T-helper 2 cell (primary cell): ENCODE measurements at regions not wholly inside any gene's neighbourhood (a gene's known extent, or its start where the extent isn't known, plus 50 kb on each side); places are given as distances from the start of the nearest gene placed in this dataset.
"Not testable (repeated sequence)": the region's sequence is repeated elsewhere in the genome, so short reads cannot be mapped to it uniquely, and the experiment has no call there.

ENCODE experiments used
- DNase-seq, 5 experiments: peaks; one replicate each; pipeline versions ENCODE4 v3.0.0 to v3.0.0-alpha.2; 2012 to 2022

DNA sequence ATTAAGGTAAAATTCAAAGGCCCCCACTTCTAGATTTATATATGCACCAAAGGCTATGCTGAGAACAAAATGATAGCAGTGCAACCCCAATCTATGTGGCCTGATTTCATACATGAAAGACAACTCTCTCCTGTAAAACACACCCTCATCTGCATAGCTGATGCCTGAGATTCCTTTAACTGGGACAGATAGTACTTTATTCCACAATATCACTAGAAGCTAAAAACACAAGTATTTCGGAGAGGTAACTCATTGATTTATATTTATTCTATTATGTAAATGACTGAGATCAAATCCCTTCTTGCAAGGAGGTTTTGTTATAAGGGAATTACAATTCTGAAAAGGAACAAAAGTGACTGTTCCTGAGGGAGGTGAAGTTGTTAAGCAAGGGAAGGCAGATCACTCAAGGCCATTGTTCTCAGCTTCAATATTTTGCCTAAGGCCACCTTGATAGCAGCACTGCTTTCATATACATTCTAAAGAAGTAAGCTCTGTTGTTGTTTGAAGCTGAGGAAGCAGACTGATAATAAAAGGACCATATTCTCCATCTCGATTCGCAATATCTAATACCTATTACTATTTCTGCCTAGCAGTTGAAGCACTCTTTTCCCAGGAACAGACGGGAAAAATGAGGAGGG lies 471.0 kb upstream of the CDH7 start:
- DNase-seq, result no peak

DNA sequence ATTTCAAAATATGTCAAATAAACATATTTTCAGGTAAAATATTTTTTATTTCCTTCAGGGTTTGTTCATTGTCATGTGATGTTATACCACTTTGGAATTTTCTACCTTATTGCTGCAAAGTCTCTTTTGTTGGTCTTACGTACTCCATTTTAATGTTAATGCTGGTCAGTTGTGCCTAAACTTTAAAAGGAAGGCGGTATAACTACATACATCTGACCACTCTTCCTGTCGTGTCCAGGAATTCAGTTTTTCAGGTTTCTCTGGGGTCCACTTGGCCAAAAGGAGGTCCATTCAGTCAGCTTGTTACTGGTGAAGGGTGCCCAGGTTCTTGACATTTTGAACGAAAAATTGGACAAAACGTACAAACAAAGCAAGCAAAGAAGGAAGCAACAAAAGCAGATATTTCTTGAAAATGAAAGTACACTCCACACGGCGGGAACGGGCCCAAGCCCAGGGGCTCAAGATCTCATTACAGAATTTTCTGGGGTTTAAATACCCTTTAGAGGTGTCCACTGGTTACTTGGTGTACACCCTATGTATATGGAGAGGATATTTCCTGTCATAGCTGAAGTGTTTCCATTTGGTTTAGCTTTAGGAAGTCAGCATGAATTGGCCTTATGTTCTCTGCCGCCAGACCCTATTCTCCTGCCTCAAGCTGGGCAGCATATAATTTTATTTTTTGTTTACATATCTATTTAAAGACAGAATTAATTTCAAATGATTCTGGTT lies 471.7 kb upstream of the CDH7 start:
- no peak for DNase-seq

DNA sequence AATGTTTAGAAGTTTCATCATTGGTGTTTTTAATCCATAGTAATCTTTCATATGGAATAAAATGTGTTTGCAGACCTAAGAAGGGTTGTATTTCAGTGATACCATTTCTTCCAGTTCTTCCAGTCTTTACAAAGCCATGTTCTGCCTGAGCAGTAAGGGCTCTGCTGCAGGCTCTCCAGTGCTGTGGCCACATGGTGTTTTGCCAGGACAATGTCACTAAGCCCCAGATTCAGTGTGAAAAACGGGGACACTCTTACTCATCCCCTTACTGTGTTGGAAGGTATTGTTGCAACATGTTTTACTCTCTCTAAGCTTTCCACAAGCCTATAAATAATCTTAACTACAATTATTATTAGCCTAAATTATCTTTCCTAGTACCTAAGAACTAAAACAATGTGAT lies 481.4 kb upstream of the CDH7 start:
- DNase-seq, result no peak

DNA sequence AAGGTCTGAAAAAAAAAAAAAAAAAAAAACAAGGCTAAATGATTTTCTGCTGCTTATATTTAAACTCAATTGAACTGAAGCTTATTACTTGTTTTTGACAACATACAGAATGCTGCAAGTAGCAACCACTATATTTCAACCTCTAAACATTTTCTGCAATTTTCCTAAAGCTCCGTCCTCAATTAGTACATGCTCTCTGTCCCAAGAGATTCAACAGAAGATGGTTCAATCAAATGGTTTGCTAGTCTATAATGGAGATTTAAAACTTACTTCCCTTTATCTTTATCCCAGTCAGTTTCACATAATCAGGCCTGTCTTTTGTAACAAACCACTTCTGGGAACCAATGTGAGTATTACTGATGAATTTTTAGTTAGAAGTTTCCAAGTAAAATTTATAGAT lies 485.1 kb upstream of the CDH7 start:
- no peak for DNase-seq

DNA sequence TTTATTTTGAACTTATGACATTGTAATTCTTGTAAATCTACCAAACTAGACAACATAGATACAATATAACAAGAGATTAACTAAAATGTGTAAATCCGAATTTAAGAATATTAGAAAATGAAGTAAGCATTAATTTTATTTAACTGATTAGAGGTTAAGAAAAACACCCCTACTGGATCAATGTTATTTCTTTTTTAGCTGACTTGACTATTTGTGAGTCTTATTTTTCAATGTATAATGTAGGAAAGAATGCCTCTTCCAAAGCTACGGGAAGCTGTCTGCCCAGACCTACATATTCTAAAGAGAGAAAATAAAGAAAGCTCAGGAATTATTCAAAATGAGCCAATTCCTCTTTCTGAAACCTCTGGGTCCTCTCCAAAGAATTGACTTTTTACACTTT lies 490.8 kb upstream of the CDH7 start:
- no peak for DNase-seq

DNA sequence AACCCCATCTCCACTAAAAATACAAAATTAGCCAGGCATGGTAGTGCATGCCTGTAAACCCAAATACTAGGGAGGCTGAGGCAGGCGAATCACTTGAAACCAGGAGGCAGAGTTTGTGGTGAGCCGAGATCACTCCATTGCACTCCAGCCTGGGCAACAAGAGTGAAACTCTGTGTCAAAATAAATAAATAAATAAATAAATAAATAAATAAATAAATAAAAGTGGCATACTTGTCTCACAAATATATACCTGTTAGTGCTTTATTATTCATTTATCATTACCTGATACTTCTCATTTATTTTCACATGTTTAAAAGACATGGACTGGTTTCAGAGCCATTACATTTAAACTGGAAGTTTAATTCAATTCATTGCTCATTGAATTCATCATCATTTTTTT lies 491.4 kb upstream of the CDH7 start:
- DNase-seq, result no peak

DNA sequence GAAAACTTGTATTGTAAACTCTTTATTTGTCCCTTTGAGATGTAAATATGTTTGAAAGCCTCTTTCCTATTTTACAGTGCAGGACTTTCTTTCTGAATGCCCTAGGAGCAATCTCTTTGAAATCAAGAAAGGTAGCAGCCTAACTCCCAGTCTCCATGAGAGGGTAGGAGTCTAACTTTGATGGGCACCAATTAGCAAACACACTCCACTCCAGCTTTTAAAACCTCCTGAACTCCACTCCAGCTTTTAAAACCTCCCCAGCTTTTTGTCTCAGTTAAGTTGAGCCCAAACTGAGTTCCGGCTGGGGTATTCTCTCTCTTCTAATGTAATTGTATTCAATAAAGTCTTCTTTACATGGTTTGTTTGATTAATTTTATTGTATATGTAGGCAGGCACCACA lies 493.7 kb upstream of the CDH7 start:
- no peak for DNase-seq

DNA sequence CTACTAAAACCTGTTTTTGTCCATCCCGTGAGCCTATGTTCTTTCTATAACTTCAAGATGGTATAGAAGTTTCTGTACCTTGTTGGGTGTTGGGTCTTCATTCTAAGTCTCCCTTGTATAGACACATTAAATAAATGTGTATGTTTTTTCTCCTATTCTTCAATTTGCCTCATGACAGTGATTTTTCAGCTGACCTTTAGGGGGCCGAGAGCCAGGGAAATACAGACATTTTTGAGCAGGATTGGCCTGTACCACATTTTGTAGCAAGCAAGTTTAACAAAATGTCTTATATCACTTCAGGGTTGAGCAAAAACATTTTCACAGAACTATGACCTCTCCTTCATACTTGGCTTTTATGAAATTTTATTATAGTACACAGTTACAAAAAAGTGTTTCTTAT lies 495.4 kb upstream of the CDH7 start:
- DNase-seq, result no peak

DNA sequence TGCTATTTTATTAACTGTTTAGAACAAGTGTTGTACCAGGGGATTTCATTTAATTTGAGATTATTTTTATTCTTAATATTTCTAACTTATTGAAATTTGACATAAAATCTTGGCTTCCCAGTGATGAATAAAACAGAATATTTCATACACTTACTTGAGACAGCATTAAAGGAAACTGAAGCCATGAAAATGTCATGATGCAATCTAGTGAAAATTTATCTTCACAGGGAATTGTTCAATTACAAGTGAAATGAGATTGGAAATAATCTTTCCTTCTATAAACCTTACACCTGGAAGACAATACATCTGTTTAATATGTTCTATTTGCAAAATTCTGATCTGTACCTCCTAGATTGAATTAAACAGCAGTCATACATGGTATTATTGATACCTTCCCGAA lies 511.0 kb upstream of the CDH7 start:
- DNase-seq, result no peak

DNA sequence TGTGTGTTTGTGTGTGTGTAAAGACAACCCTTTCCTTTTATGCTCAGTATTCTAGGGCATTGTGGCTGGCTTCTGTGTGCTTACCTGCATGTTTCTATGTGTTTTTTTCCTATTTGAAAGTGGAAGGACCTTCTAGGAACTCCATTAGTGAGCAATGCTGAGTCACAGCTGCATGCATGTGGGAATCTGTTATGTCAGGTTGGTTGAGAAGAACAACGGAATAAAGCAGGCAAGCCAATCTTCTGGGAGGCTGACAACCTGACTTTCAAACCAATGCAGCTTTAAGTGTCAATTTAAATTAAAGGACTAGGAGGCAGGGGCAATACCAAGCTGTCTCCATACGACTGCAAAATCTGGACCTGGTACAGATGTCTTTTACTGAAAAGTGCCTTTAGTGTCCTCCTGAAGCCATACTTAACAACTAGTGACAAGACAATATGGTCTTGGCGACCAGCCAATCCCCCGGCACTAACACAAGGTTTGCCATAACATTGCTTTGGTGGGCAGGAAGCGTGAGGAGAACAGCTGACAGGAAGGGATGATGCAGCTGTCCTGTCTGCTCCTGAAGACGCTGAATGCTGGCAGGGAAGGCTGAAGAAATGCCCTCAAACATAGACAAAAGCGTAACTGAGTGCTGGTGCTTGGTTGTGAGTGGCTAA lies 514.7 kb upstream of the CDH7 start:
- no peak for DNase-seq

DNA sequence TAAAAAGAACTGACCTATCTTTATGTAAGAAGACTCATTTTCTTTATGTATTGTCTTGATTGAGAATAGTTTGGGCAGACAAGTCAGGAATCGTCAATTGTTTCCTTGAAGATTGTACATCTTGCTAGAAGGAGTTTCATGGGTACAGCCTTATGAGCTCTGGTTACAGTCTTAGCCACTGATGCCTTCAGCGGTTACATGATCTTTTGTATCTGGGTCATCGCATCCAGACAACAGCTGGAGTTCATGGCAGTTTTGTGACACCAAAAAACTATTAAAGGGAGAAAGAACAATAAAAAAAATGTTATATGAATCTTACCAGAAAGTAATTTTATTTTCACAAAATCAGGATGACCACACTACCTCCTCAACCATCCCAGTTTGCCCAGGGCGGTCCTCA lies 520.5 kb upstream of the CDH7 start:
- DNase-seq, result no peak

DNA sequence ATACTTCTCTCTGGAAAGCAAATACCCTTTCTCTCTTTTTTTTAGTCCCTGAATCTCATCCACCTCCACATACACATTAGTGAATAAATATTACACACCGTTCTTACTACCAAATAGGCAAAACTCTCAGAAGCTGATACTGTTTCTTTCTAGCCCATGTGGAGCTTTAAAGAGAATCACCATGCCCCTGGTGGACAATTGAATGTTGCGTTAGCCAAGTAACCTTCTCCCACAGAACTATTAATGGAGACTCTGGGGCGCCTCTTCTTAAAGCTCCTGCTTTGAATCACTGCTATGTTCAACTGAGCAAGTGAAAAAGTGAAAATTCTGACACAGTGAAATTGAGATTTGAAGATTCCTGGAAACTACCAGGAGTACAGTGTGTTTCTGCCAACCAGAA lies 522.8 kb upstream of the CDH7 start:
- no peak for DNase-seq

DNA sequence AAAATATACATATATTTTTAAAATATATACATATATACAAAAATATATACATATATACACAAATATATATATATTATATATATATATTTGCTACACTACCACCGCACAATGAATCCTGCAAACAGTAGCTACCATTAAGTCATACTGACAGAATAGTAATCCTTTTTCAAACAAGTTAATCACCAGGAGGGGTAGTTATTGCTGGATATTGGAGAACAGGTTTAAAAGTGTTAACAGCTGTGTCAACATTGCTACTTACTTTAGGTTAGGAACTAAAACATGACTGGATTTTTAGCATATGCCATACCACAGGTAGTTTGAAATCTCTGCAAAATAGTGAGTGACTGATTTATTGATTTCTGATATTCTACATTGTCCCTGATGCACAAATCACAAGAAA lies 529.1 kb upstream of the CDH7 start:
- DNase-seq, result no peak

DNA sequence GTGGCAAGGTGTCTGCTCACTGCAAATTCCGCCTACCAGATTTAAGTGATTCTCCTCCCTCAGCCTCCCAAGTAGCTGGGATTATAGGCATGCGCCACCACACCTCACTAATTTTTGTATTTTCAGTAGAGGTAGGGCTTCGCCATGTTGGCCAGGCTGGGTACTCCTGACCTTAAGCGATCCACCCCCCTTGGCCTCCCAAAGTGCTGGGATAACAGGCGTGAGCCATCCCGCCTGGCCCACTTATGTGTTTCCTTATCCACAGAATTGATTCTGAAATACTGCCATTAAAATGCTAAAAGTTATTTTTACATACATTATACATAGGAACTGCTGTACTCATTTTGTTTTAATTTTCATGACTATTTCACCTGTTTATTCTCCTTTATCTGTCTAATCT lies 529.7 kb upstream of the CDH7 start:
- DNase-seq, result no peak

DNA sequence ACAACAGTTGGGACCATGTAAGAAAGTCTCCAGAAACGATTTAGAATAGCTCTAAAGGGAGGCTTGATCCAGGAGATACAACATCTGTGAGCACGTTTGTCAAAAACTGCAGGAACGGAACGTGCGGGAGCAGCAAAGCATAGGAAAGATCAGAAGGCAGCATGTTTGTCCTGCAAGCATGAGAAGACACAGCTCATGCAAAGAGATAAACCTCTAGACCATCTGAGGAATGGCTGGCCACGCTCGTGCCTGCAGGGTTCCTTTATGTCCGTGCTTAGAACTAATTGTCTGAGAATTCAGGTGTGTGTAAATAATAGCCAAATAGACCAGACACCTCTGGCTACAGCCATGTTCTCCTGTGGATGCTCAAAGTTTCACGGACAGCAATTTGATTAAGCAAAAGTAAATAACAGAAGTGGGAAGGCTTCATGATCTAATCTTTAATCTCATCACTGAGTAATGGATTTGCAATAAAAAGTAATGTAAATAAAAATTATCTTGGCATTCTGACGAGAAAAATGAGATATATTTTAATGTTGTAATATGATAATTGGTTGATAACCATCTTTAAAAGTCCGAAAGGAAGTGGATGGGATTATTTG lies 534.8 kb upstream of the CDH7 start:
- no peak for DNase-seq

DNA sequence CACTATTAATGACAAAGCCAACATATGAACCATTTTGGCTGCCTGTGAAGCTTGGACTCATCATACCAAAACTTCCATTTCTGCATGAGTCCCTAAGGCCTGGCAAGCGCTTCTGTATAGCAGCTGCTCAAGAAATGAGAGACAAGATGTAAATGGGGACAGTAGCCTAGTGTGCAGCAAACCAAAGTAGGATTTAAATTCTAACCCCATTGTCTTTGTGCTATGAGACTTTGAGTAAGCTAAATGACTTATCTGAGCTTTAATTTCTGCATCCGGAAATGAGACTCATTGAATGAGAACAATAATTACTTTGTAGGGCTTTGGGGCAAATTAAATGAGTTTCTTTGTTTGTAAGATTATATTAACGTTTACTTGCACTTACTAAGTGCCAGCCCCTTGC lies 536.4 kb upstream of the CDH7 start:
- no peak for DNase-seq

DNA sequence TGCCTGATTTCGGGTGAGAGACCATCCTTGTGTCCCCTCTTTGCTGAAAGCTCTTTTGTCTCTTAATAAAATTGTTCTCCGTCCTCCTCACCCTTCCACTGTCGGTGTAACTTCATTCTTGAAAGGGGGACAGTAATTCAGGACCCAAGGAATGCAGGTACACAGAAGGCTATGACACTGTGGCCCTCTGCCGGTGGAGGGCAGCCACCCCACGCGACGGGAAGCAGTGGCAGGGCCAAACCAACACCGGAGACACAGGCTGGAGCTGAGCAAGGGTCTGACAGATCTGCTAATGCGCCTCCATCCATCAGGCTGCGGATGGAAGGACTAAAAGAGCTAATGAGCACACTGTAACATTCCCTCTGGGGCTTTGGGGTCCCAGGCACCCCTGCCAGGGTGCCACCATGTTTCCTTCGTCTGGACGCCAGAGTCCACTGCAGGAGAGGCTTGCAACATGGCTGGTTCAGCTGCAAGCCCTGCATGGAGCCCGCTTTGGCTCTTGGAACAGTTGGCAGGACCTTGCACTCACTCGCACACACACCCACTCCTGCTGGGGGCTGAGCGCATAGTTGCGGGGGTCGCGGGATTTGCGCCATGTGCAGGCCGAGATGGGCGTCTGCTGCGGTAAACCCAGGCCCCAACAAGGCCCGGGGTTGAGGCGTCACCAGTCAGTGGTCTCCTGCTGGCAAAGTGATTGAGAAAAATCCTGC lies 544.1 kb upstream of the CDH7 start:
- no peak for DNase-seq

DNA sequence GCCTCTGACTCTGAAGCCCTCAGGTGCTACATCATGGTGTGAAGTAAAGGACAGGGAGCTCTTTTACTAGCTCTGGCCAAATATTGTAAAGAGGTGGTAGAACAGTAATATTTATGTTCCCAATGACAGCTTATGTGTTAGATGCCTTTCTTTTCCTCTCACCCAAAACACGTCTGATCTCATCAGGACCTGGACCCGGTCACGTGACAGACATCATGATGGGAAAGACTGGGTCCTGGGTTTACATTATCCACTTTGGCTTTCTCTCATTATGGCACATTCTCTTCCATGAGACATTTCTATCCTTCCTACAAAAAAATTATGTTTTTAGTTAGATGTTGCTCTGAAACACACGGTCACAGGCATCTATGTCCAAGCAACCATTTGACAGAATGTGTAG lies 548.7 kb upstream of the CDH7 start:
- no peak for DNase-seq

DNA sequence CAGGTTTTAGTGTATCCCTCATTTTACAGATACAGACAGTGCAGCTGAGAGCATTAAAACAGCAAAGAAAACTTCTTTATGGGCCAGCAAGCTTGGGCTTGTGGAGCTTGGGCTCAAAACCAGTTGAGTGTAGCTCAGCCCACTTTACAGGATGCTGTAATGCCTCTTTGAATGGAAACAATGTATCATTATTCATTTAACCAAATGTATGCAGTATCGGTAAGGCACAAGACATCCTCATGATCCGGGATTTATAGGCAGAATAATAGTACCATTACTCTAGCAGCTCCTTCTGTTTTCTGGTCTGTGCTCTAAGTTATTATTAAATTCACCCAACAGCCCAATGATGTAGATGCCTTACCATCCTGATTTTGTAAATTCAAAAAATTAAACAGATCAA lies 575.1 kb upstream of the CDH7 start:
- DNase-seq, result no peak

DNA sequence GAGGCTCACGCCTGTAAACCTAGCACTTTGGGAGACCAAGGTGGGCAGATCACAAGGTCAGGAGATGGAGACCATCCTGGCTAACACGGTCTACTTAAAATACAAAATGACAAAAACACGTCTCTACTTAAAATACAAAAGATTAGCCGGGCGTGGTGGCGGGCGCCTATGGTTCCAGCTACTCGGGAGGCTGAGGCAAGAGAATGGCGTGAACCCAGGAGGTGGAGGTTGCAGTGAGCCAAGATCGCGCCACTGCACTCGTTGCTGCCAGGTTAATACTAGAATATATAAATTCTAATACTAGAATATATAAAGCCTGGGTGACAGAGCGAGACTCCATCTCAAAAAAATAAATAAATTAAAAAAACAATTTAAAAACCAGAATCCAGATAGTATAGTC lies 588.7 kb upstream of the CDH7 start:
- not testable (repeated sequence) for DNase-seq

DNA sequence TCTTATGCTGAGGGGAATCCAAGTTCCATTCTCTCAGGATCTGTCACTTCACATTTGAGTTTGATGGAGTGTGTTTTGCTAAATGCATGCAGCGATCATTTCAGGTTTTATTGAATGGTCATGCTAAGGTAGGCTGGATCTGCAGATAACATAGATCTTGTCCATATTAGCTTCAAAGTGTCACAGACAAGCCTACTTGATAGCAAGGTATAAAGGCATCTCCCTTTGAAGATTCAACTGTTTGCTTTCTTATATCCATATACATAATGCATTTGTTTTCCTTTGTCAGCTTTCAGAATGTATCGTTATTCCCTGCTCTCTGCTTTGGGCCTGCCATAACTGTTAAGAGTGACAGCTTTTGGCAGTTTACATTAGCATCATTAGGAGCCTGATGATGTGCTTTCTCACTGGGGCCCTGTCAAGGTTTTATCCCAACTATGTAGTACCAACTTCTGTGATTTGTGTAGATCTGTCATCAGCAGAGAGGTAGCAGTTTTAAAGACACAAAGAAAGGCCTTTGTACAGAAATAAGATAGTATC lies 604.3 kb upstream of the CDH7 start:
- DNase-seq, result no peak

DNA sequence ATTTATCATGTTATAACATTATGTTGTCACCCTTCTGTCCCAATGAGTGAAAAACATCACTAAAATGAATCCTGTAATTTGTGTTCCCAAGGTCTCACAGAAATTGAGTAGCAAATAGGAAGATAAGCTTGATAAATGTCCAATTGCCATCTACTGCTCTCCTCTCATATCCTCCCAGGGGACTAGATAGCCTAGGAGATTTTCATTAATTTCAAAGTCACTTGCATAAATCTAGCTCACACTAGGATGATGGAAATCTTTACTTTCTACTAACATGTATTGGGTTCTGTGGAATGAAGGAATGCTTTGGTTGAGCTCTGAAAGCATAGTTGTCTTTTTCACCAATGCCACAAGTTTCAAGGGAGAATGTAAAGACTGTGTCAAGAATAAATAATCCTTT lies 605.5 kb upstream of the CDH7 start:
- no peak for DNase-seq

DNA sequence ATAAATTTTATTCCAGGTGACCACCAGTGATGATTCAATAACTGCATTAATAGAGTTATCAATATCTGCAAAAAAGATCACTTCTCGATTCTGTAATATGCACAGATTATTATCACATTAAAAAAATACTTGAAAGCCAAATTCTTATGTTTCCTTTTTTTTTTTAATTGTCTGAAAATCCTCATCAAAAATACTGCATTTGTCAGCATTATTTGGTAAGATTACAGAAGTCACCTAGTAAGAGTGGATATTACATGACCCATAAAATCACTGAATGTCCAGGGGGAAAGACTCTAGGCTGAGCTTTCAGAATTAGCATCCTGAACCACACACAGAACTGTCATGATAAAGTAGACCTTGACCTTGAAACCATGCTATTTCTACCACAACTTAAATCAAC lies 617.2 kb upstream of the CDH7 start:
- DNase-seq, result no peak
